ENCODE measurements at regions not wholly inside any gene's neighbourhood (a gene's known extent, or its start where the extent isn't known, plus 50 kb on each side); places are given as distances from the start of the nearest gene placed in this dataset.

GRCh38 chr11:104761511-104761910 lies 136.7 kb downstream of the CASP12 start:
- H2BK120ac ChIP-seq (replicated peaks; ENCODE audit: low read depth, low read length): no peak overlapping the region
- ChIA-PET CTCF (ENCODE audit: partially characterized antibody) (interaction anchor here (0.6 kb wide), 1 partner anchor 38 kb away, joined by 3 read pairs; no protein-coding TSS in a partner anchor), POLR2A (ENCODE audit: partially characterized antibody) (no interaction called here)
- no peak overlapping the region for H2BK20ac ChIP-seq (ENCODE audit: low read length)
- no peak for DNase-seq (ENCODE audit: low read depth in 1 of 2, low spot score in 2 of 2)
- H3K14ac ChIP-seq (ENCODE audit: insufficient read length): no peak overlapping the region
- H3K79me1 ChIP-seq (ENCODE audit: low read depth, low read length): no peaks in the 10 kb centered on the region
- H3K4ac ChIP-seq (replicated peaks; ENCODE audit: insufficient read length, low read depth, low read length): no peak overlapping the region
- no peak overlapping the region for H4K91ac ChIP-seq (replicated peaks; ENCODE audit: insufficient read length, low read length)
- H3K4me2 ChIP-seq (ENCODE audit: insufficient read depth in 1 of 2, low read depth in 2 of 2, low read length in 2 of 2): no peak overlapping the region
- no peak overlapping the region for H3K27ac ChIP-seq (ENCODE audit: low read depth, low read length)
- FAIRE-seq: no peak
- no peaks in the 10 kb centered on the region for H3K79me2 ChIP-seq (ENCODE audit: control insufficient read depth in 1 of 2, insufficient read depth in 2 of 2, low read length in 2 of 2)
- no peak overlapping the region for H2BK15ac ChIP-seq (ENCODE audit: low read length)
- no peaks in the 10 kb centered on the region for H4K20me1 ChIP-seq (replicated peaks in 1 of 2; ENCODE audit: control insufficient read depth in 1 of 2, insufficient read depth in 2 of 2, low read length in 2 of 2)
- peaks cover 0 to 5% of the 10 kb centered on the region in 2 experiments; a peak in 2 of 4 replicates for H3K9me3 ChIP-seq (ENCODE audit: insufficient read depth in 2 of 2, low read depth in 1 of 2, low read length in 1 of 2)
- no peaks in the 10 kb centered on the region for H3K27me3 ChIP-seq (replicated peaks in 1 of 4; ENCODE audit: control insufficient read depth in 3 of 4, extremely low read depth in 1 of 4, insufficient read depth in 3 of 4, low read length in 3 of 4)
- H2AFZ ChIP-seq (ENCODE audit: low read length): no peak overlapping the region
- TF ChIP-seq BRCA1 (IDR thresholded peaks at IDR 0.05; ENCODE audit: low read depth, low read length) (no peak), ZNF274 (IDR thresholded peaks at IDR 0.05; ENCODE audit: borderline replicate concordance, extremely low read depth, low read length) (no peak), CHD2 (IDR thresholded peaks at IDR 0.05; ENCODE audit: low read length) (no peak), ATF2 (IDR thresholded peaks at IDR 0.05; ENCODE audit: low read length) (no peak), SP1 (IDR thresholded peaks at IDR 0.05; ENCODE audit: low read depth, low read length) (no peak), CREB1 (IDR thresholded peaks at IDR 0.05) (no peak), RXRA (IDR thresholded peaks at IDR 0.05; ENCODE audit: insufficient read depth, low read depth, low read length) (no peak), CEBPB (IDR thresholded peaks at IDR 0.05; ENCODE audit: low read depth, low read length) (no peak)
- WGBS, 2 experiments (ENCODE audit: extremely low coverage in 1 of 2, insufficient coverage in 1 of 2, insufficient read length in 1 of 2, insufficient replicate concordance in 2 of 2, low coverage in 1 of 2, low lambda C conversion rate in 2 of 2, missing lambda C conversion rate in 1 of 2): 91% methylated on average over 2 of the region's 2 CpGs; no CpG with 5 or more reads in 1 of the 2 experiments
- H3K9ac ChIP-seq (replicated peaks in 1 of 4; ENCODE audit: extremely low read depth in 1 of 4, low read depth in 3 of 4, low read length in 3 of 4): no peak overlapping the region
- no peaks in the 10 kb centered on the region for H3K36me3 ChIP-seq (ENCODE audit: control insufficient read depth in 2 of 4, insufficient read depth in 4 of 4, low read length in 3 of 4)
- H2BK5ac ChIP-seq (ENCODE audit: low read depth, low read length): no peak overlapping the region
- H3K4me3 ChIP-seq (ENCODE audit: extremely low read depth in 1 of 4, insufficient read depth in 2 of 4, low read depth in 3 of 4, low read length in 4 of 4): no peak overlapping the region
- no peak overlapping the region for H2AK5ac ChIP-seq (ENCODE audit: low read depth, low read length)
- no peak overlapping the region for H2BK12ac ChIP-seq (ENCODE audit: low read depth, low read length)
- H3K18ac ChIP-seq (ENCODE audit: extremely low read depth, low read length): no peak overlapping the region
- H3K23ac ChIP-seq (ENCODE audit: insufficient read length): no peak overlapping the region
- no peaks in the 10 kb centered on the region; a peak in 1 of 7 replicates for H3K4me1 ChIP-seq (replicated peaks in 1 of 4; ENCODE audit: control insufficient read depth in 3 of 4, insufficient read depth in 4 of 4, low read length in 3 of 4)
- no peak overlapping the region for H4K8ac ChIP-seq (ENCODE audit: extremely low read depth, insufficient read depth, low read length)
- no peak overlapping the region for H4K5ac ChIP-seq (ENCODE audit: insufficient read length, low read depth, low read length)
- no peak overlapping the region for H3K56ac ChIP-seq (replicated peaks; ENCODE audit: insufficient read length, low read depth, low read length)
- H3K23me2 ChIP-seq (ENCODE audit: low read depth, low read length): no peaks in the 10 kb centered on the region

Measured in H1 (cell line).